Trophoblast cell (in vitro differentiated cells and primary cell): ENCODE measurements at regions not wholly inside any gene's neighbourhood (a gene's known extent, or its start where the extent isn't known, plus 50 kb on each side); places are given as distances from the start of the nearest gene placed in this dataset.
"Not testable (repeated sequence)": the region's sequence is repeated elsewhere in the genome, so short reads cannot be mapped to it uniquely, and the experiment has no call there.

Source experiments
- DNase-seq, 2 donors: peaks; one replicate each; pipeline ENCODE4 v3.0.0-alpha.2; 2016
- H2AFZ ChIP-seq: 2 replicates; pipeline ENCODE4 v1.6.1; 2013; ENCODE audit warnings: low read length, moderate library complexity, mild to moderate bottlenecking; ENCODE audit not compliant: insufficient read depth, poor library complexity
- H2AK5ac ChIP-seq: 2 replicates; pipeline ENCODE4 v1.6.1; 2013; ENCODE audit warnings: mild to moderate bottlenecking, low read length
- H2BK120ac ChIP-seq: 2 replicates; pipeline ENCODE4 v1.6.1; 2013; ENCODE audit warnings: low read length, mild to moderate bottlenecking, moderate library complexity; ENCODE audit not compliant: insufficient read depth, poor library complexity
- H2BK12ac ChIP-seq: 2 replicates; pipeline ENCODE4 v1.6.1; 2013; ENCODE audit warnings: mild to moderate bottlenecking, low read length, moderate library complexity
- H2BK5ac ChIP-seq: 2 replicates; pipeline ENCODE4 v1.6.1; 2013; ENCODE audit warnings: low read length, low read depth, moderate library complexity, mild to moderate bottlenecking; ENCODE audit not compliant: poor library complexity
- H3K14ac ChIP-seq: 2 replicates; pipeline ENCODE4 v1.6.1; 2013; ENCODE audit warnings: mild to moderate bottlenecking, low read length
- H3K18ac ChIP-seq: 2 replicates; pipeline ENCODE4 v1.6.1; 2013; ENCODE audit warnings: mild to moderate bottlenecking, low read length
- H3K23ac ChIP-seq: 2 replicates; pipeline ENCODE4 v1.6.1; 2013; ENCODE audit warnings: low read length
- H3K27ac ChIP-seq: 2 replicates; pipeline ENCODE4 v1.5.1; 2013; ENCODE audit warnings: low read depth, mild to moderate bottlenecking, inconsistent platforms, low read length, moderate library complexity
- H3K27me3 ChIP-seq: 2 replicates; pipeline ENCODE4 v1.6.1; 2013; ENCODE audit warnings: inconsistent platforms, mild to moderate bottlenecking, low read length, moderate library complexity; ENCODE audit not compliant: insufficient read depth
- H3K36me3 ChIP-seq, 2 experiments: 1 replicate in 1 of 2; 2 replicates in 1 of 2; pipeline ENCODE4 v1.6.1; 2013; ENCODE audit warnings: low read length in 2 of 2, mild to moderate bottlenecking in 2 of 2, moderate library complexity in 1 of 2; ENCODE audit not compliant: insufficient read depth in 2 of 2, control insufficient read depth in 1 of 2
- H3K4ac ChIP-seq: 2 replicates; pipeline ENCODE4 v1.6.1; 2013; ENCODE audit warnings: low read depth, mild to moderate bottlenecking, low read length, moderate library complexity
- H3K4me1 ChIP-seq, 2 experiments: 1 replicate in 1 of 2; 2 replicates in 1 of 2; pipeline ENCODE4 v1.6.1; 2013; ENCODE audit warnings: low read length in 2 of 2, mild to moderate bottlenecking in 2 of 2, moderate library complexity in 1 of 2; ENCODE audit not compliant: insufficient read depth in 2 of 2, control insufficient read depth in 1 of 2
- H3K4me2 ChIP-seq: 2 replicates; pipeline ENCODE4 v1.6.1; 2013; ENCODE audit warnings: inconsistent platforms, mild to moderate bottlenecking, low read length, moderate library complexity
- H3K4me3 ChIP-seq: 2 replicates; pipeline ENCODE4 v1.5.1; 2013; ENCODE audit warnings: mild to moderate bottlenecking, low read depth, low read length, inconsistent platforms
- H3K79me1 ChIP-seq: one replicate; pipeline ENCODE4 v1.6.1; 2013; ENCODE audit warnings: low read length
- H3K79me2 ChIP-seq: 2 replicates; pipeline ENCODE4 v1.6.1; 2013; ENCODE audit warnings: low read length, mild to moderate bottlenecking; ENCODE audit not compliant: control insufficient read depth, insufficient read depth, poor library complexity
- H3K9ac ChIP-seq: 2 replicates; pipeline ENCODE4 v1.6.1; 2013; ENCODE audit warnings: mild to moderate bottlenecking, low read length
- H3K9me3 ChIP-seq: 2 replicates; pipeline ENCODE4 v1.6.1; 2013; ENCODE audit warnings: low read depth, mild to moderate bottlenecking, control low read depth, inconsistent platforms, low read length; ENCODE audit not compliant: insufficient read depth
- H4K12ac ChIP-seq: 2 replicates; pipeline ENCODE4 v1.6.1; 2013; ENCODE audit warnings: low read depth, mild to moderate bottlenecking, low read length, moderate library complexity
- H4K8ac ChIP-seq: 2 replicates; pipeline ENCODE4 v1.6.1; 2013; ENCODE audit warnings: low read depth, mild to moderate bottlenecking, low read length, moderate library complexity
- H4K91ac ChIP-seq: one replicate; pipeline ENCODE4 v1.6.1; 2013; ENCODE audit warnings: low read depth, mild to moderate bottlenecking, low read length, moderate library complexity
- WGBS: extraction: QIAGEN DNeasy Blood & Tissue Kit; methylation state at CpG from one replicate; pipeline ENCODE4 v1.1.7; 2013; ENCODE audit warnings: missing lambda C conversion rate; ENCODE audit not compliant: insufficient read length, insufficient coverage; ENCODE audit errors: extremely low coverage; 5-methylcytosine and 5-hydroxymethylcytosine counted together

- not testable (repeated sequence) for H3K23ac ChIP-seq, H3K9me3 ChIP-seq, H3K27ac ChIP-seq, H4K8ac ChIP-seq, H3K36me3 ChIP-seq, H2AK5ac ChIP-seq, H3K4me2 ChIP-seq, H2AFZ ChIP-seq, H3K4me1 ChIP-seq, H4K12ac ChIP-seq, H3K4me3 ChIP-seq, H3K79me2 ChIP-seq, H2BK12ac ChIP-seq, H3K9ac ChIP-seq, H3K4ac ChIP-seq, H2BK5ac ChIP-seq, H3K79me1 ChIP-seq, H2BK120ac ChIP-seq, DNase-seq, H3K18ac ChIP-seq, H4K91ac ChIP-seq, H3K14ac ChIP-seq, H3K27me3 ChIP-seq
- whole genome bisulfite sequencing: no CpG with 5 or more reads among the region's 1 CpG
Measured at GRCh38 chr1:206273104-206273503, 69.8 kb downstream of the SRGAP2 start.

- WGBS: no CpG with 5 or more reads among the region's 2 CpGs
- not testable (repeated sequence) for H3K18ac ChIP-seq, H3K79me1 ChIP-seq
Measured at GRCh38 chr1:206276143-206276542, 72.8 kb downstream of the SRGAP2 start.

GRCh38 chr1:206278683-206279082, 75.3 kb downstream of the SRGAP2 start:
- H2BK12ac ChIP-seq, H3K4ac ChIP-seq, H3K79me1 ChIP-seq, H3K36me3 ChIP-seq, H2AFZ ChIP-seq, H3K27ac ChIP-seq, H3K9ac ChIP-seq, H2BK120ac ChIP-seq, H3K4me1 ChIP-seq, H4K8ac ChIP-seq, H2BK5ac ChIP-seq, H3K14ac ChIP-seq, H4K12ac ChIP-seq, H3K79me2 ChIP-seq, H3K18ac ChIP-seq, H3K4me2 ChIP-seq, H3K9me3 ChIP-seq, H3K23ac ChIP-seq, H3K27me3 ChIP-seq, H2AK5ac ChIP-seq, H3K4me3 ChIP-seq, H4K91ac ChIP-seq: not testable (repeated sequence)
- no CpG with 5 or more reads among the region's 4 CpGs for WGBS
- DNase-seq: peak; percentile 2 to 50

More at GRCh38 chr1:206276143-206276542, 72.8 kb downstream of the SRGAP2 start:
- H4K12ac ChIP-seq, DNase-seq, H3K36me3 ChIP-seq, H3K9me3 ChIP-seq, H3K4ac ChIP-seq, H3K23ac ChIP-seq, H3K4me1 ChIP-seq, H3K79me2 ChIP-seq, H3K4me2 ChIP-seq, H3K27me3 ChIP-seq, H4K8ac ChIP-seq, H2BK120ac ChIP-seq, H2BK5ac ChIP-seq, H3K27ac ChIP-seq, H3K14ac ChIP-seq, H2AK5ac ChIP-seq, H2BK12ac ChIP-seq, H4K91ac ChIP-seq, H3K9ac ChIP-seq, H3K4me3 ChIP-seq, H2AFZ ChIP-seq: not testable (repeated sequence)

- H3K9ac ChIP-seq, DNase-seq, H4K91ac ChIP-seq, H3K79me1 ChIP-seq, H2BK12ac ChIP-seq, H2BK5ac ChIP-seq, H3K4me1 ChIP-seq, H3K27ac ChIP-seq, H3K4me3 ChIP-seq, H3K79me2 ChIP-seq, H3K4ac ChIP-seq, H2AFZ ChIP-seq, H4K12ac ChIP-seq, H3K18ac ChIP-seq, H3K14ac ChIP-seq, H2AK5ac ChIP-seq, H3K9me3 ChIP-seq, H3K27me3 ChIP-seq, H3K36me3 ChIP-seq, H3K4me2 ChIP-seq, H3K23ac ChIP-seq, H2BK120ac ChIP-seq, H4K8ac ChIP-seq: not testable (repeated sequence)
- WGBS: no CpG with 5 or more reads among the region's 3 CpGs
Measured at GRCh38 chr1:206280683-206281082, 77.3 kb downstream of the SRGAP2 start.
